ENCODE measurements at regions not wholly inside any gene's neighbourhood (a gene's known extent, or its start where the extent isn't known, plus 50 kb on each side); places are given as distances from the start of the nearest gene placed in this dataset.
A peak's percentile ranks its signal among the peaks of the same experiment; 100 is the strongest.

- TF ChIP-seq, protein P1, sequence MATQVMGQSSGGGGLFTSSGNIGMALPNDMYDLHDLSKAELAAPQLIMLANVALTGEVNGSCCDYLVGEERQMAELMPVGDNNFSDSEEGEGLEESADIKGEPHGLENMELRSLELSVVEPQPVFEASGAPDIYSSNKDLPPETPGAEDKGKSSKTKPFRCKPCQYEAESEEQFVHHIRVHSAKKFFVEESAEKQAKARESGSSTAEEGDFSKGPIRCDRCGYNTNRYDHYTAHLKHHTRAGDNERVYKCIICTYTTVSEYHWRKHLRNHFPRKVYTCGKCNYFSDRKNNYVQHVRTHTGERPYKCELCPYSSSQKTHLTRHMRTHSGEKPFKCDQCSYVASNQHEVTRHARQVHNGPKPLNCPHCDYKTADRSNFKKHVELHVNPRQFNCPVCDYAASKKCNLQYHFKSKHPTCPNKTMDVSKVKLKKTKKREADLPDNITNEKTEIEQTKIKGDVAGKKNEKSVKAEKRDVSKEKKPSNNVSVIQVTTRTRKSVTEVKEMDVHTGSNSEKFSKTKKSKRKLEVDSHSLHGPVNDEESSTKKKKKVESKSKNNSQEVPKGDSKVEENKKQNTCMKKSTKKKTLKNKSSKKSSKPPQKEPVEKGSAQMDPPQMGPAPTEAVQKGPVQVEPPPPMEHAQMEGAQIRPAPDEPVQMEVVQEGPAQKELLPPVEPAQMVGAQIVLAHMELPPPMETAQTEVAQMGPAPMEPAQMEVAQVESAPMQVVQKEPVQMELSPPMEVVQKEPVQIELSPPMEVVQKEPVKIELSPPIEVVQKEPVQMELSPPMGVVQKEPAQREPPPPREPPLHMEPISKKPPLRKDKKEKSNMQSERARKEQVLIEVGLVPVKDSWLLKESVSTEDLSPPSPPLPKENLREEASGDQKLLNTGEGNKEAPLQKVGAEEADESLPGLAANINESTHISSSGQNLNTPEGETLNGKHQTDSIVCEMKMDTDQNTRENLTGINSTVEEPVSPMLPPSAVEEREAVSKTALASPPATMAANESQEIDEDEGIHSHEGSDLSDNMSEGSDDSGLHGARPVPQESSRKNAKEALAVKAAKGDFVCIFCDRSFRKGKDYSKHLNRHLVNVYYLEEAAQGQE (IDR thresholded peaks at IDR 0.05; ENCODE audit: low read depth): no peak
- TF ChIP-seq ZBTB7A (IDR thresholded peaks at IDR 0.05; ENCODE audit: low read depth) (no peak), TCF12 (IDR thresholded peaks at IDR 0.05; ENCODE audit: low read depth) (no peak), TAF1 (IDR thresholded peaks at IDR 0.05; ENCODE audit: low read depth) (no peak), EP300 (IDR thresholded peaks at IDR 0.05; ENCODE audit: borderline replicate concordance) (no peak), NFIC (IDR thresholded peaks at IDR 0.05) (no peak), CEBPB (IDR thresholded peaks at IDR 0.05) (no peak)
- TF ChIP-seq, protein P2, sequence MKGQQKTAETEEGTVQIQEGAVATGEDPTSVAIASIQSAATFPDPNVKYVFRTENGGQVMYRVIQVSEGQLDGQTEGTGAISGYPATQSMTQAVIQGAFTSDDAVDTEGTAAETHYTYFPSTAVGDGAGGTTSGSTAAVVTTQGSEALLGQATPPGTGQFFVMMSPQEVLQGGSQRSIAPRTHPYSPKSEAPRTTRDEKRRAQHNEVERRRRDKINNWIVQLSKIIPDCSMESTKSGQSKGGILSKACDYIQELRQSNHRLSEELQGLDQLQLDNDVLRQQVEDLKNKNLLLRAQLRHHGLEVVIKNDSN (IDR thresholded peaks at IDR 0.05): no peak
- TF ChIP-seq, protein P3, sequence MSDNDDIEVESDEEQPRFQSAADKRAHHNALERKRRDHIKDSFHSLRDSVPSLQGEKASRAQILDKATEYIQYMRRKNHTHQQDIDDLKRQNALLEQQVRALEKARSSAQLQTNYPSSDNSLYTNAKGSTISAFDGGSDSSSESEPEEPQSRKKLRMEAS (IDR thresholded peaks at IDR 0.05): no peak
Measured at GRCh38 chr1:59138402-59138801, 158.5 kb upstream of the FGGY start.

DNA sequence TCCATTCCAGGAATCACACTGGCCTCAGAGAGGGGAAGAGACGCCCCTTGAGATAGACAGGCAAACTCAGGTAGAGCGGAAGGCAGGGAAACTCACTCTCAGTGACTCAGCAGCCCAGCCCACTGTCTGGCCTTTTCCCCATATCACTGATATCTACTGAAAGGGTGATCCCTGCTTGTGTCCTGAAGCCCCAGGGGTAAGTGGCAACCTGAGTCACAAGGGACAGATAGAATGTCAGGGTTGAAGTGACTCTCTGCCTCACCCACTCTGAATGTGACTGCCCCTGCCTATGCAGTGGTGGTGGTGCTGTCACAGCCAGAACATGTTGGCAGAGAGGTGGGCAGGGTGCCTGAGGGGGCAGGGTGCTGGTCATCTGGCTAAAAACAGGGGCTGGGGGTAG, 157.5 kb upstream of the FGGY start:
- TF ChIP-seq RAD21 (IDR thresholded peaks at IDR 0.05; ENCODE audit: low read depth) (no peak), TAF1 (IDR thresholded peaks at IDR 0.05; ENCODE audit: low read depth) (no peak), NFIC (IDR thresholded peaks at IDR 0.05) (no peak)

DNA sequence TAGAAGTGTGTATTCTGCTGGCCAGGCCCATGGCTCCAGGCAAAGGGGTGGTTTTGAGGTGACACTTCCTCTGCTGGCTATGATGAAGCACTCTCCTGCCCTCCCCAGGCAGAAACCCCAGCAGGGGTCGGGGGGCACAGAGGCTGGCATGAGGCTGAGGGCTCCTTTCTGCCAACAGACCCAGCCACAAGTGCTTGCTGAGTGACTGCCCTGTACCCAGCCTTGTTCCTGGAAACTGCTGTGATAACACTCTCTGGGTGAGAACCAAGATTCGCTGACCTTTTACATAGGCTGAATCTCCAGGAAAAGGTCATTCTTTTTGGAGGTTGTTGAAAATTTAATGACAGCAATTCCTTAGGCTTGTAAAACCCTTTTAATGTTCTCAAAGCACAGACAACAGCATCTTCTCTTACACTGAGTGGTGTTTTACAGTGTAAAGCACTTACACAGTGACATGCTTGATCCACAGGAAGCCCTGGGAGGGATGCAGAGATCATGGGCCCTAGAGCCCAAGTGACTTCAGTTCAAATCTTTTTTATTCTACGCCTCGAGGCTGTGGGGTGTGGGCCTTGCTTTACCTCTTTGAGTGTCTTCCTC, 155.5 kb upstream of the FGGY start:
- TF ChIP-seq TCF12 (IDR thresholded peaks at IDR 0.05; ENCODE audit: low read depth): no peak
- TF ChIP-seq NFIC (IDR thresholded peaks at IDR 0.05): no peak
- no peak for TF ChIP-seq EGR1 (IDR thresholded peaks at IDR 0.05)
- no peak for TF ChIP-seq CEBPB (IDR thresholded peaks at IDR 0.05)
- no peak for TF ChIP-seq EP300 (IDR thresholded peaks at IDR 0.05; ENCODE audit: borderline replicate concordance)
- TF ChIP-seq ZBTB7A (IDR thresholded peaks at IDR 0.05; ENCODE audit: low read depth): no peak
- TF ChIP-seq YY1 (IDR thresholded peaks at IDR 0.05; ENCODE audit: low read depth): no peak
- no peak for TF ChIP-seq TEAD4 (IDR thresholded peaks at IDR 0.05)
- no peak for TF ChIP-seq FOXM1 (IDR thresholded peaks at IDR 0.05; ENCODE audit: borderline replicate concordance, low read depth)
- TF ChIP-seq, protein P3 (IDR thresholded peaks at IDR 0.05): no peak
- TF ChIP-seq, protein P2 (IDR thresholded peaks at IDR 0.05): no peak
- TF ChIP-seq CREB1 (IDR thresholded peaks at IDR 0.05; ENCODE audit: low read depth): no peak
- no peak for TF ChIP-seq RAD21 (IDR thresholded peaks at IDR 0.05; ENCODE audit: low read depth)
- no peak for TF ChIP-seq TAF1 (IDR thresholded peaks at IDR 0.05; ENCODE audit: low read depth)
- TF ChIP-seq, protein P1 (IDR thresholded peaks at IDR 0.05; ENCODE audit: low read depth): no peak

- no peak for TF ChIP-seq TCF12 (IDR thresholded peaks at IDR 0.05; ENCODE audit: low read depth)
- TF ChIP-seq EP300 (IDR thresholded peaks at IDR 0.05; ENCODE audit: borderline replicate concordance): no peak
- TF ChIP-seq CEBPB (IDR thresholded peaks at IDR 0.05): no peak
- TF ChIP-seq EGR1 (IDR thresholded peaks at IDR 0.05): no peak
- no peak for TF ChIP-seq RAD21 (IDR thresholded peaks at IDR 0.05; ENCODE audit: low read depth)
- no peak for TF ChIP-seq NFIC (IDR thresholded peaks at IDR 0.05)
- TF ChIP-seq TAF1 (IDR thresholded peaks at IDR 0.05; ENCODE audit: low read depth): no peak
Measured at GRCh38 chr1:59142311-59143132, 154.4 kb upstream of the FGGY start.

GRCh38 chr1:59143133-59143487, 153.8 kb upstream of the FGGY start:
- TF ChIP-seq CEBPB (IDR thresholded peaks at IDR 0.05) (no peak), TCF12 (IDR thresholded peaks at IDR 0.05; ENCODE audit: low read depth) (peak; percentile 92), EGR1 (IDR thresholded peaks at IDR 0.05) (no peak), ZBTB7A (IDR thresholded peaks at IDR 0.05; ENCODE audit: low read depth) (no peak), YY1 (IDR thresholded peaks at IDR 0.05; ENCODE audit: low read depth) (peak; percentile 49; the same call in 1 of the 2 replicates), NFIC (IDR thresholded peaks at IDR 0.05) (peak; percentile 85), TEAD4 (IDR thresholded peaks at IDR 0.05) (peak; percentile 97), EP300 (IDR thresholded peaks at IDR 0.05; ENCODE audit: borderline replicate concordance) (peak; percentile 94), FOXM1 (IDR thresholded peaks at IDR 0.05; ENCODE audit: borderline replicate concordance, low read depth) (peak; percentile 80), TAF1 (IDR thresholded peaks at IDR 0.05; ENCODE audit: low read depth) (no peak), RAD21 (IDR thresholded peaks at IDR 0.05; ENCODE audit: low read depth) (peak; percentile 27; the same call in 1 of the 2 replicates)
- TF ChIP-seq, protein P2 (IDR thresholded peaks at IDR 0.05): no peak

Data from Ishikawa (cell line).